Left lung (tissue), 4 donors: ENCODE measurements at regions not wholly inside any gene's neighbourhood (a gene's known extent, or its start where the extent isn't known, plus 50 kb on each side); places are given as distances from the start of the nearest gene placed in this dataset.

ENCODE experiments used
- ATAC-seq: fragments of 200-7000 bp; cut with Tn5 transposase; one replicate; pipeline ENCODE4 v1.9.1; 2020; ENCODE audit warnings: moderate library complexity
- DNase-seq, 4 donors: peaks; one replicate each; pipeline ENCODE4 v3.0.0-alpha.2; 2013 to 2020
- H3K27ac ChIP-seq, 2 donors: fragments of 200-600 bp; sonication (generic) in 1 of 2; one replicate each; pipeline versions ENCODE4 v1.5.0 to v1.8.0; 2020 to 2021
- H3K27me3 ChIP-seq, 2 donors: fragments of 200-600 bp; sonication (generic) in 1 of 2; one replicate each; pipeline versions ENCODE4 v1.5.0 to v1.8.0; 2020 to 2021
- H3K36me3 ChIP-seq, 2 donors: fragments of 200-600 bp; sonication (generic) in 1 of 2; one replicate each; pipeline versions ENCODE4 v1.5.0 to v1.8.0; 2020 to 2021
- H3K4me1 ChIP-seq, 2 donors: fragments of 200-600 bp; one replicate each; pipeline ENCODE4 v1.8.0; 2021
- H3K4me3 ChIP-seq, 2 donors: fragments of 200-600 bp; sonication (generic) in 1 of 2; one replicate each; pipeline versions ENCODE4 v1.5.0 to v1.8.0; 2020 to 2021; ENCODE audit warnings: mild to moderate bottlenecking in 1 of 2
- H3K9me3 ChIP-seq, 2 donors: fragments of 200-600 bp; sonication (generic) in 1 of 2; one replicate each; pipeline versions ENCODE4 v1.5.0 to v1.8.0; 2020 to 2021
- CTCF ChIP-seq, 2 donors: fragments of 200-600 bp; sonication (generic) in 1 of 2; IDR thresholded peaks; one replicate each; pipeline versions ENCODE4 v1.5.0 to v1.8.0; 2021; ENCODE audit warnings: antibody characterized with exemption in 2 of 2
- intact Hi-C, 2 donors: fragments of 100-400 bp; cut with DNase I; formaldehyde crosslinking; loops; one replicate each; pipeline versions ENCODE4 v1.11.2 to v1.14.2; 2022
- donor health status: DM: no; HTN: yes; CAD: no.
- donor health status: DM: no; HTN: no; CAD: no.

GRCh38 chr9:134216961-134217360 is 52.6 kb upstream of the RNU6ATAC start:
- no peak overlapping the region for H3K27ac ChIP-seq
- intact Hi-C loops = no loop called here
- TF ChIP-seq CTCF (IDR thresholded peaks at IDR 0.05) = no peak
- ATAC-seq = no peak
- peaks cover 0 to 3% of the 10 kb centered on the region in 2 donors for H3K9me3 ChIP-seq
- no peaks in the 10 kb centered on the region for H3K27me3 ChIP-seq
- DNase-seq = peak in 1 of 4 donors; percentile 49
- H3K4me3 ChIP-seq = no peak overlapping the region
- H3K36me3 ChIP-seq = no peaks in the 10 kb centered on the region
- H3K4me1 ChIP-seq = peaks cover 0 to 13% of the 10 kb centered on the region in 2 donors

- ATAC-seq = peak; percentile 47
- H3K4me3 ChIP-seq = no peak overlapping the region
- DNase-seq = peak in 1 of 4 donors; percentile 45
- intact Hi-C loops = no loop called here
- no peak overlapping the region for H3K27ac ChIP-seq
- peaks cover 0 to 3% of the 10 kb centered on the region in 2 donors for H3K9me3 ChIP-seq
- H3K27me3 ChIP-seq = no peaks in the 10 kb centered on the region
- H3K36me3 ChIP-seq = no peaks in the 10 kb centered on the region
- H3K4me1 ChIP-seq = peaks cover 0 to 13% of the 10 kb centered on the region in 2 donors
- TF ChIP-seq CTCF (IDR thresholded peaks at IDR 0.05) = no peak
Measured at GRCh38 chr9:134217431-134218210, 53.3 kb upstream of the RNU6ATAC start.

GRCh38 chr9:134218230-134218629 is 53.9 kb upstream of the RNU6ATAC start:
- TF ChIP-seq CTCF (IDR thresholded peaks at IDR 0.05) = no peak
- no peak for ATAC-seq
- no peaks in the 10 kb centered on the region for H3K36me3 ChIP-seq
- H3K4me3 ChIP-seq = no peak overlapping the region
- DNase-seq = peak in 1 of 4 donors; percentile 28
- no peaks in the 10 kb centered on the region for H3K27me3 ChIP-seq
- H3K9me3 ChIP-seq = no peaks in the 10 kb centered on the region
- peaks cover 0 to 13% of the 10 kb centered on the region in 2 donors for H3K4me1 ChIP-seq
- H3K27ac ChIP-seq = no peak overlapping the region
- intact Hi-C loops = no loop called here

- Histone ChIP-seq H3K27ac (no peak overlapping the region), H3K9me3 (no peaks in the 10 kb centered on the region), H3K4me1 (peaks cover 0 to 12% of the 10 kb centered on the region in 2 donors), H3K36me3 (no peaks in the 10 kb centered on the region), H3K27me3 (no peaks in the 10 kb centered on the region), H3K4me3 (no peak overlapping the region)
- intact Hi-C loops = no loop called here
- ATAC-seq (no peak), DNase-seq (peak in 1 of 4 donors; percentile 73)
- TF ChIP-seq CTCF (IDR thresholded peaks at IDR 0.05) = no peak
Measured at GRCh38 chr9:134219646-134220060, 55.3 kb upstream of the RNU6ATAC start.

GRCh38 chr9:134220311-134220710 is 55.9 kb upstream of the RNU6ATAC start:
- TF ChIP-seq CTCF (IDR thresholded peaks at IDR 0.05) = no peak
- Histone ChIP-seq H3K9me3 (no peaks in the 10 kb centered on the region), H3K4me1 (peaks cover 0 to 8% of the 10 kb centered on the region in 2 donors), H3K27me3 (no peaks in the 10 kb centered on the region), H3K36me3 (no peaks in the 10 kb centered on the region), H3K27ac (no peak overlapping the region), H3K4me3 (no peak overlapping the region)
- ATAC-seq (no peak), DNase-seq (peak in 1 of 4 donors; percentile 26)
- intact Hi-C loops = no loop called here
